Glutamatergic neuron (in vitro differentiated cells): ENCODE measurements at regions not wholly inside any gene's neighbourhood (a gene's known extent, or its start where the extent isn't known, plus 50 kb on each side); places are given as distances from the start of the nearest gene placed in this dataset.

ENCODE experiments used
- DNase-seq: peaks from one replicate; pipeline ENCODE4 v3.0.0; 2022
- H3K27ac Mint-ChIP-seq: one replicate; pipeline ENCODE4 v1.8.0; 2020; ENCODE audit warnings: mild to moderate bottlenecking, mixed read lengths, inconsistent platforms; ENCODE audit not compliant: unreplicated experiment
- H3K27me3 Mint-ChIP-seq: one replicate; pipeline ENCODE4 v1.8.0; 2020; ENCODE audit warnings: mild to moderate bottlenecking, moderate library complexity, mixed read lengths, inconsistent platforms; ENCODE audit not compliant: unreplicated experiment
- H3K36me3 Mint-ChIP-seq: one replicate; pipeline ENCODE4 v1.8.0; 2020; ENCODE audit warnings: mild to moderate bottlenecking, mixed read lengths, inconsistent platforms; ENCODE audit not compliant: unreplicated experiment
- H3K4me1 Mint-ChIP-seq: one replicate; pipeline ENCODE4 v1.8.0; 2020; ENCODE audit warnings: mild to moderate bottlenecking, low read depth, mixed read lengths, inconsistent platforms; ENCODE audit not compliant: unreplicated experiment
- H3K4me3 Mint-ChIP-seq: one replicate; pipeline ENCODE4 v1.8.0; 2020; ENCODE audit warnings: mild to moderate bottlenecking, mixed read lengths, inconsistent platforms; ENCODE audit not compliant: unreplicated experiment
- H3K9me3 Mint-ChIP-seq: one replicate; pipeline ENCODE4 v1.8.0; 2020; ENCODE audit warnings: mild to moderate bottlenecking, moderate library complexity, mixed read lengths, inconsistent platforms; ENCODE audit not compliant: unreplicated experiment
- TF ChIP-seq, protein P1 (sequence below): fragments of 200-600 bp; sonication (generic); IDR thresholded peaks from one replicate; pipeline ENCODE4 v1.5.0; 2021; ENCODE audit not compliant: partially characterized antibody, unreplicated experiment

DNA sequence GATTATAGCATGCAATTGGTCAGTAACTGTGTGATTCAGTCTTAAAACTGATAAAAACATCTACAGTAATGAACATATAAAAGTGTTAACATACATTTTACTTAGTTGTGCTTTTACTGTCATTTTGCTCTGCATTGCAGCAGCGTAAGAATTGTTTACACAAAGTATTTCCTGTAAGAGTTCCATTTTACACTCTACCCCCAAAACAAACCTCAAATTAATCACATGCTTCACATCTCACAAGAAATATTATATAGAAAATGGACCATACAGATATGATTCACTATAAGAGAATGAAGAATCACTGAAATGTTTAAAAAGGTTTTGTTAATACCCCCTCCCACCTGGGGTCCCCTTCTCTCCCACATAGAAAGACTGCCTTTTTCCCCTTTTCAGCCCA, 225.9 kb upstream of the LRRN1 start:
- Mint-ChIP-seq H3K36me3 (no peaks in the 10 kb centered on the region), H3K4me3 (no peak overlapping the region), H3K9me3 (no peaks in the 10 kb centered on the region), H3K27me3 (peaks cover 4% of the 10 kb centered on the region), H3K27ac (no peak overlapping the region), H3K4me1 (no peaks in the 10 kb centered on the region)
- no peak for DNase-seq
- TF ChIP-seq, protein P1, sequence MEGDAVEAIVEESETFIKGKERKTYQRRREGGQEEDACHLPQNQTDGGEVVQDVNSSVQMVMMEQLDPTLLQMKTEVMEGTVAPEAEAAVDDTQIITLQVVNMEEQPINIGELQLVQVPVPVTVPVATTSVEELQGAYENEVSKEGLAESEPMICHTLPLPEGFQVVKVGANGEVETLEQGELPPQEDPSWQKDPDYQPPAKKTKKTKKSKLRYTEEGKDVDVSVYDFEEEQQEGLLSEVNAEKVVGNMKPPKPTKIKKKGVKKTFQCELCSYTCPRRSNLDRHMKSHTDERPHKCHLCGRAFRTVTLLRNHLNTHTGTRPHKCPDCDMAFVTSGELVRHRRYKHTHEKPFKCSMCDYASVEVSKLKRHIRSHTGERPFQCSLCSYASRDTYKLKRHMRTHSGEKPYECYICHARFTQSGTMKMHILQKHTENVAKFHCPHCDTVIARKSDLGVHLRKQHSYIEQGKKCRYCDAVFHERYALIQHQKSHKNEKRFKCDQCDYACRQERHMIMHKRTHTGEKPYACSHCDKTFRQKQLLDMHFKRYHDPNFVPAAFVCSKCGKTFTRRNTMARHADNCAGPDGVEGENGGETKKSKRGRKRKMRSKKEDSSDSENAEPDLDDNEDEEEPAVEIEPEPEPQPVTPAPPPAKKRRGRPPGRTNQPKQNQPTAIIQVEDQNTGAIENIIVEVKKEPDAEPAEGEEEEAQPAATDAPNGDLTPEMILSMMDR, result no peak

DNA sequence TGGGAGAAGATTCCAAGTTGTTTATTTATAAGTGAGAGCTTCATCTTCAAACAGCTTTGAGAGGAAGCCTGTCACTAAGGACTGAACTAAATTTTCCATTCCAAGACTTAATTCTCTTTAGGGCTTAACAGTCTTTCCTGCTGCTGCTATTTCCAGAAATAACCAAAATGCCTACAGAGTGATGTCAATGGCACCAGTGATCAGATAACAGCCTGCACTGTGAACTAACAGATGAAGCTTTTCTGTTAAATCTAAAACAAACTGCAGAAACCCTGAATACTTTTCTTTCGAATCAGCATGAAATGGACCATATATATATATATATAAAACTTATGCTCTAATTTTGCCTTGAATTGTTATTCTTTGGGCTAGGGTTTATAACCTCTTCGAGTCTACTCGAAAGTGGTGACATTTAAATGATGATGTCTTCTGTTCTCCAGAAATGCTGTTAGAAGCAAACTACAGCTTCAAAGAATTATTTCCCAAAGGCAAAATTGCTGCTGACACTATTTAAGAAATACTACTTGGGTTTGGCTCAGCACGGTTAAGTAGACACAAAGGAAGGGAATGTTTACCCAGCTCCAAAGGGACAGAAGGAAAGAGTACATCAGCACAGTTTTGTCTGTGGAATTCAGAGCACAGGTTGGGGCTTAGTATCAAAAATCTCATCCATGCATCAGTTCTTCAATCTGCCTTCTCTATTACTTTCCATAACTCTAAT, 238.5 kb upstream of the LRRN1 start:
- peaks cover 2% of the 10 kb centered on the region for H3K27me3 Mint-ChIP-seq
- no peaks in the 10 kb centered on the region for H3K4me1 Mint-ChIP-seq
- no peak overlapping the region for H3K4me3 Mint-ChIP-seq
- no peaks in the 10 kb centered on the region for H3K36me3 Mint-ChIP-seq
- TF ChIP-seq, protein P1, result no peak
- no peaks in the 10 kb centered on the region for H3K9me3 Mint-ChIP-seq
- DNase-seq, result no peak
- H3K27ac Mint-ChIP-seq, result no peak overlapping the region

DNA sequence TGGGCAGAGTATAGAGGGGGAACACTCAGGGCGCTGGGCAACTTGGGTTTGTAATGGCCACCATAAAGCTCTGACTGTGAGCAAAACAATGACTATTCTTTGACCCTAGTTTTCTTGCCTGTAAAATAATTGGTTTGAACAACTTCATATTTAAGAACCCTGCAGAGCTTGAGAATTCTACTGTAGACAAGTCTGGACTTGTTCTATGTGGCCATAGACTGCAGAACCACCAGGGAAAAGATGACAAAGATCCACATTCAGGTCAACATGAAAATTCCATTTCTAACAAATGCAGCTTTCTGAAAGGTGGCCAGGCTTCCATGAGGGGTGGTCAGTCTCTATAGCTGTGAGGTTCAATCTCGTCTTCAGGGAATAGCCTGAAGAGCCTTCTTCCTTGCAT, 239.4 kb upstream of the LRRN1 start:
- Mint-ChIP-seq H3K27me3 (peaks cover 2% of the 10 kb centered on the region), H3K4me3 (no peak overlapping the region), H3K36me3 (no peaks in the 10 kb centered on the region), H3K4me1 (peaks cover under 1% of the 10 kb centered on the region), H3K9me3 (no peaks in the 10 kb centered on the region), H3K27ac (no peak overlapping the region)
- TF ChIP-seq, protein P1, result no peak
- DNase-seq, result no peak

DNA sequence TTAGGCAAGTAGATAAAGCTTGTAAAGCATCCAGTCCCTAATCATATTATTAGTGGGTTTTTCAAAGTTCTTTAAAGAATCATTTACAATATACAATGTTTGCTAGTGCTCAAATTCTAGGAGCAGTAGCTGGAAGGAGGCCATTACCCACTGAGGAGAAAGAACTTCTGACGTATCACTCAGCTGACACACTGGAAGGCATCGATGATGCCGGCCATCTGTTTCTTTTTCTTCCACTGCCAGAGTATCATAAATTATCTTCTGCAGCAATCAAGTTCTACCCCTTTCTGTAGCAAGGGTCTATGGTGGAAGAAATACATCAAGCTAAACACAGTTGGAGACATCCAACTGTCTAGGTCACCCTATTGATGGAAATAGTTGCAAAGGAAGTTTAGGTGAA, 243.2 kb upstream of the LRRN1 start:
- TF ChIP-seq, protein P1, result no peak
- Mint-ChIP-seq H3K4me1 (peaks cover 4% of the 10 kb centered on the region), H3K4me3 (no peak overlapping the region), H3K27me3 (peaks cover 2% of the 10 kb centered on the region), H3K27ac (no peak overlapping the region), H3K9me3 (no peaks in the 10 kb centered on the region), H3K36me3 (no peaks in the 10 kb centered on the region)
- DNase-seq, result no peak

DNA sequence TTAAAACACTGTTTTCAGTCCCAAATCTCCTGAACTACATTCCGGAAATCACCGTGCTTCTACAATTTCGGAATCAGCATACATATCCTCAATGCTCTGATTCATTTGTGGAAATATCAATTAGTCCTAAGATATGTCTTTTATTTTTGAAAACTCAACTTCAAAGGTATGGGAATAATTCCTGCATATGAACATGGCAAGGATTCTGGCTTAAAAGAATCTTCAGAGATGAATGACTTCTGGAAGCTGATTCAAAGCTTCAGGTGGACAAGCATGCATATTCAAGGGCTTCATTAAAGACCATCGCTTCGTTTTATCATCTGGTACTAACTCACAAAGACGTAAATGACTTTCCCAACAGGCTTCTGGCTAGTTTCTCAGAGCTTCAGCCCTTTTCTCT, 246.0 kb upstream of the LRRN1 start:
- Mint-ChIP-seq H3K4me3 (no peak overlapping the region), H3K36me3 (no peaks in the 10 kb centered on the region), H3K27ac (no peak overlapping the region), H3K9me3 (no peaks in the 10 kb centered on the region), H3K27me3 (peaks cover under 1% of the 10 kb centered on the region), H3K4me1 (peaks cover 4% of the 10 kb centered on the region)
- DNase-seq, result no peak
- TF ChIP-seq, protein P1, result no peak
